ENCODE measurements at regions not wholly inside any gene's neighbourhood (a gene's known extent, or its start where the extent isn't known, plus 50 kb on each side); places are given as distances from the start of the nearest gene placed in this dataset.
"Not testable (repeated sequence)": the region's sequence is repeated elsewhere in the genome, so short reads cannot be mapped to it uniquely, and the experiment has no call there.

DNA sequence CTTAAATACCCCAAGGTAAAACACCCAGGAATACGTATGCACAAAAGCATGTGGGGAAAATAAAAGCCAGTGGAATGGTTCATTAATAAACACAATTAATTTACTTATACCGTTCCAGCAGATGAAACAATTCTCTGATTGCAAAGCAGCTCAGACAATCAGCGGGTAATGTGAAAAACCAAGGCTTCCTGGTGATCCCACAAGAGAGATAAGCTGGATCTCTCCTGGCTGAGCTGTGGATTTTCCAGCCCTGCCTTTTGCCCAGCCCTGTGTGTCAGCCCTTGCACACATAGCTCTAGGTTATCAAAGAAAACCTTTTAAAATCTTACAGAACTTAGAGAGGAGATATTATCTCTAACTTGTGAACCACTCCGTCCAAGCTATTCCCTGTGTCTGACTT lies 1010.7 kb upstream of the AUTS2 start:
- no peak for DNase-seq

DNA sequence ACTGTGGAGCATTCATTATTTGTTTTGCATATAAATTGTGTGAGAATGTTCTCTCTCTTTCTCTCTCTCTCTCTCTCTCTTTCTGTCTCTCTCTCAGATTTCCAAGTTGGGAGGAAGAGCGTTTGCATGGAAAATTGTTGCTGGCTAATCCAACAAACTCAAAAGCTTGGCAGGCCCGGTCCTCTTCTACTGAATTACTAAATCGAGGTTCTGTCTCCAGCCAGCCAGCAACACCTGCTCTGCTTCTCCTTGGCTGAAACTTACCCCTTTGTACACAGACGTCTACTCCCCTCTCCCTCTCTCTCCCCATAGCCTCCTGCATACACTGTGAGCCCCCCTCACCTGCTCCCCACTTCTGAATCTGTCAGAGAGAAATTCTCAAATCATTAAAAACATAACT lies 996.4 kb upstream of the AUTS2 start:
- no peak for DNase-seq

DNA sequence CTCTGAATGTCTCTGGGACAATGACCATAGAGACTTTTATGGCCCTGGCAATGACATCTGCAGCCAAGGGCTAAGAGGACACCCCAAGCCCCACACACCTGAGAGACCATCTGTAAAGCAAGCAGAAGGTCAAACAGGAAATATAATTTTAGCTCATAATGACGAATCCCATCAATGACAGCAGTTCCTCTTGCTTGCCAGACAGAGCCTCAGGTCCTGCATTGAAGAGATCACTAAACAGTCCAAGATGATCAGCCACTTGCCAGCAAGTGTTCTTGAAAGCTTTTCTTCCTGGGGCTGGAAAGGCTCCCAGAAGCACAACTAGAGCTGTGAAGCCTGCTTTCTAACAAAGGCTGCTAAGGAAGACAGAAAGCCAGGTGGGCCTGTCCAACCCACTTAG lies 993.7 kb upstream of the AUTS2 start:
- no peak for DNase-seq

DNA sequence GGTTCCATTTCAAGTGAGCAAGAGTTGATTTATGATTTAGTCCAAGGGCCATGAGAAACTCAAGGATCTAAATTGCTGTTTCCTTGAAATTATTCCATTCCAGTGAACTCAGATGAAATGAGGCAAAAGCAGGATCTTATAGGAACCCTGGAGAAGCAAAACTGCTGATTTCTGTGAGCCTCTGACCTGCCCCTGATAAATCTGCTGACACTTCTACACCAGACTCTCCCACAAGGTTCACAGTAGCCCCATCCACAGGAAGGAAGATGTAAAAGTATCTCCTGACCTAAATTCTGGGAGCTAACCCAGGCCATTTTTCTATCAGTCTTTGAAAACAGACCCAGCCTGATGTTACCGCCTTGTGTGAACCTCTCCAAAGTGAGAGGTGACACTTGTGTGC lies 987.6 kb upstream of the AUTS2 start:
- no peak for DNase-seq

DNA sequence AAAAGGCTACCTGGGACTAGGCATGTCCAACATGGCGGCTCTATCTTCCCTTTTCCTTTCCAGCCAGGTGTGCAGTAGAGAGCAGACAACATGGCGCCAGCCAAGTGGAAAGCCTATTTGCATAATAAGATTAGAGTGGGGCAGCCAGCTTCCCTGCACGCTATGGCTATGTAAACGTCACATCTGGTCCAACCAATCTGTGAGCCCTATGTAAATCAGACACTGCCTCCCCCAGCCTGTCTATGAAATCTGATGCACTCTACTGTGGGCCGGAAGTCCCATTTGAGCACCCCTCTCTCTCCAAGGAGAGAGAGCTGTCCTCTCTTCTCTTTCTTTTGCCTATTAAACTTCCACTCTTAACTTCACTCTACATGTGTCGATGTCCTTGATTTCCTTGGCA lies 984.9 kb upstream of the AUTS2 start:
- DNase-seq = no peak

DNA sequence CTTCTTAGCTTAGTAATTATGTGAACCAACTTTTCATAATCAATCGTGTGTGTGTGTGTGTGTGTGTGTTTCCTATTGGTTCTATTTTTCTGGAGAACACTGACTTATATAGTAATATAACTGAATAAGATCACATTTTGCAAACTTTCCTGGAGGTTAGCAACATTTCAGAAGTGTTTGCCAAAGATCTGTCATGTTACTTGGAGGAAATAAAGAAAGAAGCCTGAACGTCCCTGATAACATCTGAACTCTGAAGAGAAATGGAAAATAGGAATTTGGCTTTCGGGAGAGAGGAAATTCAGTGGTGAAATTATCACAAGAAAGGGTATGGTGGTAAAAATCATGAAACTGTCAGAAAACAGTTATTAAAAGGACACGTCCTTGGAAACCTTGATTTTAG lies 984.4 kb upstream of the AUTS2 start:
- DNase-seq = no peak

DNA sequence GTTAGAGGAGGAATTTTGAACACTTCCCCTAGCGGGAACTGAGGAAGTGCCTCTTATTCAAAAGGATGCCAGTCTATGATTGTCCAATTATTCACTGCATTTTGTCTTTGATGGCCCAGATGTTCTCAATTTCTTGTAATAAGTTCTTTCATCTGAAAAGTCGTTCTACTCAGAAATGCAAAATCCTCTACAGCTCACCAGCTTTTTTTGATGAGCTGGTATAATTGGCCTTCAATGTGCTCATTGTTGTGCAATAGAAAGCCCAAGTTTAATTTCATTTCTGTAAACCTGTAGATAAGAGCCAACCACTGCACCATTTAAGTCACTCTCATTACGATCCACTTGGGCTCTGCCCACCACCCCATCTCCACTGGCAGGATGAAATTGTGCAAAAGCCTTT lies 978.7 kb upstream of the AUTS2 start:
- DNase-seq = no peak

DNA sequence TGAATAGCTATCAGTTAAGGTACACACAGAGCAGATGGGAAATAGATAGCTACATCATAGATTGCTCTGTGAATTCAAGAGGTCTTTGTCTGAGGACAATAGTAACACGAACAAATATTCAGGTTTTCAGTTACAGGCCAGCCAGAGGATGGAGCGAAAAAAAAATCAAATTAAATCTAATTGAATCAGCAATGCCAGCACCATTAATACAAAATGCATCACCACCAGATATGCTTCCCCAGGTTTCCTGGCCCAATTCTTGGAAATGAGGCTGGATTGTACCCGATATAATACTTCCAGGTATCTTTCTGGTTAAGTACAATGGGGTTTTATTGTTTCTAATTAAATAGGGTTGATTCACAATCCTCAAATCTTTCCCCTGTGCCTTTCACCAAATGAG lies 975.8 kb upstream of the AUTS2 start:
- DNase-seq = no peak

DNA sequence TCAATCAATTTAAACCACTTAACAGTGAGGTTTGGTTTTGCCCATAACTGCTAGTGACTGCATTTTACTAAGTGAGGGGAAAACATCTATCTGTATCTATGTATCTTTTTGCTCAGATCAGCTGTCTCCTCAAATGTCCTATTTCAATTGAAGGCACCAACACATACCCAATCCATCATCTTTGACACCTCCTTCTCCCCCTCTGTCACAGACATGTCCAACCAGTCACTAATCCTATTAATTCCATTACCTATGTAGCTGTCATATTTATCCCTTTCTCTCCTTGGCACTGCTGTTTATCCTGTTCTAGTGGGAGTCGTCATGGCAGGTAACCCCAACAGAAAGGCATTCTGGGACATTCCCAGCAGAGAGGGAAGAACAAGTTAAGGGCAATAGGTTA lies 975.2 kb upstream of the AUTS2 start:
- no peak for DNase-seq

DNA sequence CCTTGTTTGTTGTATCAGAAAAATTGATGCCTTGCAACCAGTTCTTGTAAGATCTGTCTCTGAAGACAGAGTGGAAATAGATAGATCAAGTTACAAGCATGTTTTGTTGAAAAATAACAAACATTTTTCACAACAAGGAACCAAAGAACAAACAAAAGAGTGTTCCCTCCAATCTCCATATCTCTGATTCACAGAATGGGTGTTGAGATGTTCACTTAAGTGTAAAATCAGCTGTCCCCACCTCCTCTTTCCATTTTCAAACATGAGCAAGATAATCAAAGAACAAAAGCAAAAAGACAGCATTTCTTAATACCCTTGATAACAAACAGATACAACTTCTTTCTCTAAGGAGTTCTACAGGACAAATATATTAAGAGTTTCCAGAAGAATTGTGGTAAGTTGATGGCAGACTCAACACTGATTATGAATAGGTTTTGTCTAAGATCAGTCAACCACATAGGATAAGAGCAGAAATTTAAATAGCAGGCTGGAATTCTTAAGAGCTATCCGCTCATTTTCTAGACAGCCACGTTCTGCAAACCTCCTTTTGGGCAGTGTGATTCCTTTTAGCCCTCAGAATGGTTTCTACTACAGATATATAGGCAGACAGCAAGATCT lies 970.9 kb upstream of the AUTS2 start:
- DNase-seq = no peak

DNA sequence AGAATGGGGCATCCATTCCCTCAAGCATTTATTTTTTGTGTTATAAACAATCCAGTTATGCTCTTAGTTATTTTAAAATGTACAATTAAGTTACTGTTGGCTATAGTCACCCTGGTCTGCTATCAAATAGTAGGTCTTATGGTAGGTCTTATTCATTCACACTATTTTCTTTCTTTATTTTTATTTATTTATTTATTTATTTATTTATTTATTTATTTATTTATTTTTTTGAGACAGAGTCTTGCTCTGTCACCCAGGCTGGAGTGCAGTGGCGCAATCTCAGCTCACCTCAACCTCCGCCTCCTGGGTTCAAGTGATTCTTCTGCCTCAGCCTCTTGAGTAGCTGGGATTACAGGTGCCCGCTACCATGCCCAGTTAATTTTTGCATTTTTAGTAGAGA lies 967.4 kb upstream of the AUTS2 start:
- DNase-seq = not testable (repeated sequence)

DNA sequence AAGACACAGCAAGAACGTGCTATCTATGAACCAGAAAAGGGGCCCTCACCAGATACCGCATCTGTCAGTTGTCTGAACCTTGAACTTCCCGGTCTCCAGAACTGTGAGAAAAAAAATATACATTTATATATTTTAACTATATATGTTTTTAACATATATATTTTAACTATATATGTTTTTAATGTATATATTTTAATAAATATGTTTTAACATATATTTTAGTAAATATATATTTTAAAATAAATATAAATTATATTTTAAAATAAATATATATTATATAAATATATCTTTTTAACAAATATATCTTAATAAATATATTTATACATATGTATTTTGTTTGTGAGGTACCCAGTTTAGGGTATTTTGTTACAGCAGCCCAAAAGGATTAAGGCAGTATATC lies 958.2 kb upstream of the AUTS2 start:
- DNase-seq = no peak

DNA sequence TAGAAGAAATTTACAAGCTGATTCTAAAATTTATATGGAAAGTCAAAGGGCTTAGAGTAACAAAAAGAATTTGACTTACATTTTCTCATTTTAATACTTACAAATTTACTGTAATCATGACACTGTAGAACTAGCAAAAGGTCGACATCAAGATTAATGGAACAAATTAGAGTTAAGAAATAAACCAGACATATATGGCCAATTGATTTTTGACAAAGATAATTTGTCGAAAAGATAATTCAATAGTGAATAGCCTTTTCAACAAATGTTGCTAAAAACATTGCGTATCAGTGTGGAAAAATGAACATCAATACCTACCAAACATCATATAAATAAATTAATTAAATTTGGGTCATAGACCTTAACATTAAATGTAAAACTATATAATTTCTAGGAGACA lies 955.5 kb upstream of the AUTS2 start:
- no peak for DNase-seq

DNA sequence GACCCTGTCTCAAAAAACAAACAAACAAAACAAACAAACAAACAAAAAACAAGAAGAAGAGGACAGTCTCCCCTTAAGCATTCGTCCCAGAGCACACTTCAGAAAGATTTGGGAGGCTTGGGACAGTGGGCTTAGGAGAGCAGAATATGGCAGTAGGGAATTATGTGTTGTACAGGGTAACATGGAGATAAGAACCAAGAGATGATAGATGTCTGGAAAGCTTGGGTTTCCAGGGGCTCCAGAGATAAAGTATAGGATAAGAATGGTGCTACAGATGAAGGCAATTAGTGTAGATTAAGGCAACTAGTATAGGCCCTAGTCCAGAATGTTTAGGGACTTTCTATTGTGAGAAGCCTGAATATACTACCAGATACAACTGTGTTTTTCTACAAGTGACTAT lies 934.9 kb upstream of the AUTS2 start:
- DNase-seq = no peak

DNA sequence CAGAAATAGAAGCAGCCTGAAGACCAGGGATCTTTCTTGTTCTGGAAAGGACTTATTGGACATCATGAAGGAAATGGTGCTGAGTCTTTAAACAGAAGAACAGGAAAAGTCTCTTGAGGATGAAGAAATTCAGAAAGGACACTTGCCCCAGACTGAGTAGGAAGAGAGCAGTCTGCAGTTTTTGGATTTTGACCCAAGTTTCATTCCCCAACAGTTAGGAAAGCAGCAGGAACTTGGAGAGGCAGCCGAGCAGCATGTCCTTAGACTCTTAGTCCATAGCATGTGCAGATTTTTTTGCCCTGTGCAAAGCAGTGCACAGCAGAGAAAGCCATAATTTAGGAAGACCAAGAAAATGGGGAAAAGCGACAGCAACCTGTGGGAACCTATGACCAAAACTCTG lies 927.2 kb upstream of the AUTS2 start:
- DNase-seq = no peak

DNA sequence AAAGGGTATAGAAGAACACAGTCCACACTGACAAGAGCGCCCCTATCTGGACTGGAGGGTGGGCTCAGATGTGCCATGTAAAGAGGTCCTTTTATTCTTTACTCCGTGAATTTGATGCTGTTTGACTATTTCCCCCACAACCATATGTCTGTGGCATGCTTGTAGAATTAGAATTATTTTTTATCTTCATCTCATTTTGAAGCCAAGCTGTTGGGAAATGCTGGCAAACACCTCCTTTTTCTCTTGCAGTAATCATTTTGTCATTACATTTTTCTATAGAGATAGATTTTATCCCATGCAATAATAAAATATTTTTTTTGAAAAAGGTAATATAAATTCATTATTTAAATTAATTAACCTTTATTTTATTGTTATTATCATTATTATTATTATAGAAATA lies 926.6 kb upstream of the AUTS2 start:
- DNase-seq = no peak

DNA sequence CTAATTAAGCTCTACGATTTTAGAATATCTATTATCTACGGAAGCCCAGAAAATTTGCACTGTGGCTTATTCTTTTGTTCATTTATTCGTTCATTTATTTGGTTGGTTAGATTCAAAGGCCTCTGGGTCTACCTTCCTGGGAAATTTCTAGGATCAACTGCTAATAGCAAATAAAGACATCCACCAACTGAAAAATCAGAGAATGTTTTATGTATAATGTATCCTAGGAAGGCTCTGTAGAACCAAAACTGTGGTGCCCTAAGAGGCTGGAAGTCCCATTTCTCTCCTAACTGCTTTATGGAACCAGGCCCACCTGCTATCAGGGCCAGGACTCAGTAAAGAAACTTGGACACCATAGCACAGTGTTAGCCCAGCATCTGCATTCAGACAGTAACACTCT lies 923.4 kb upstream of the AUTS2 start:
- no peak for DNase-seq

DNA sequence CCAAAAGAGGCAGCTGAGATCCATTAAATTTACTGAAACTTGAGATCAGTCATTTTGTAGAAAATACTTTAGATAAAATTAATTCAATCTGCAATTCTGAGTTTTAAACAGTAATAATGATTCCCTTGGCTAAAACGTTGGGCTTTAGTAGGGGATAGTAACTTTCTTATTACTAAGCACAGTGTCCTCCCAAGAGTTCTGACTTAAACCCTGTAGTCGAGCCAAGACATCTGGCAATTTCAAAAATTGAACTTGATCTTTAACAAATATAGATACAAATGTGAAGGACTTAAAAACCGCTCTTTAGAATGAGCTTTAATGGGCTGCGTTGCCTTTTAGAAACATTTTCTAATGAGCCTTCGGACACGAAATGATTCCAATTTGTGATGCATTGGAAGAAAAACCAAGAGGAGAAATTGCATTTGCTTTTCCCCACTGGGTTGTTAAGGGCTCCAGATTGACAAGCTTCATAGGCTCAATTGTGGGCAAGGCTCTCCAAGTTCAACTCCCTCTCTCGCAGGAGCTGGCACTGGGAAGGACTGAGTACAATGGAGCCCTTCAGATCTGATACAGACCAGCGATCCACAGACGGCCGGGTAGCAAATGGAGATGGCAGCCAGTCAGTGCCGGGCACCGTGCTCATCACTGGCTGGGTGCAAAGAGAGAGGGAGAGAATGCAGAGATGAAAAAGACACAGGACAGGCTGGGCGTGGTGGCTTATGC lies 921.3 kb upstream of the AUTS2 start:
- no peak for DNase-seq

DNA sequence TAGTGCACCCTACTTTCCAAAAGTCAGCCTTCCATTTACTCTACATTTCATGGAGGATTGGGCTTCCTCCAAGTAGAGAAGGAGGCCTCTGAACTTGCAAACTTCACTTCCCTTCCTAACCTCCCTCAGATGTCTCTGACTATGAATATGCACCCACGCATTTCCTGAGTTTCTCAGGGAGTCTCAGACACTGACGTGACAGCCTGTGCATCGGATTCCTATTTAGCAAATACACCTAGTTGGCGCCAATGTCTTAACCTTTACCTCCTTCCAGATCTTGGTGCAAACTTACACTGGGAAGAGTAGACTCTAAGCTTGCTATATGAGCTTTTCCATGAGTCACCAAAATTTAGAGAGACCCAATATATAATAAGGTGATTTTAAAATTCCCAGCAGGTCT lies 920.1 kb upstream of the AUTS2 start:
- no peak for DNase-seq

DNA sequence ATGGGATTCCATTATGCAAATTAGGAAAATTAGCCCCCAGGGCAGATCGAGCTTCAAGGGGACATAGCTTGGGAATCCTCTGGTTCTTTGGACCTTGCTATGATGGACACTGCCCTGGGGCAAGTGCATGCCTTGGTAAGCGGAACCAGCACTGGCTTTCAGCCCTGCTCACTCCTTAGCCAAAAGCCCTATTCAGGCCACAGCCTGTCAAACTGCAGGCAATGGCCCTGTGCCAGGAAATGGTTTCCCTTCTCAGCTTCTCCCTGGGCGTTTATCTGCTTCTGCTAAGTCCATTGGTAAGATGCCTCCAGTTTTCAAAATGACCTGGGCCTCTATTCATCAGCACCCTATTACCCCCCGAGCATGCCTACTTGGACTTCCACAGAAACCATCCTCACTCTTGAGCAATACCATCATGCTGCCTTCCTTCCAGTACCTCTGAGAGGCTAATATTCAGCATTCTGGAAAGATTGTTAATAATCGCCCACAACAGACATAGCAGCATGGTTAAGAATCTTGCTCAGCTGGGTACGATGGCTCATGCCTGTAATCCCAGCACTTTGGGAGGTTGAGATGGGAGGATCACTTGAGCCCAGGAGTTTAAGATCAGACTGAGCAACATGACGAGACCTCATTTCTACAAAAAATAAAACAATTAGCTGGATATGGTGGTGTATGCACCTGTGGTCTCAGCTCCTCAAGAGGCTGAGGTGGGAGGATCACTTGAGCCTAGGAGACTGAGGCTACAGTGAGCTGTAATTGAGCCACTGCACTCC lies 918.6 kb upstream of the AUTS2 start:
- DNase-seq = no peak

DNA sequence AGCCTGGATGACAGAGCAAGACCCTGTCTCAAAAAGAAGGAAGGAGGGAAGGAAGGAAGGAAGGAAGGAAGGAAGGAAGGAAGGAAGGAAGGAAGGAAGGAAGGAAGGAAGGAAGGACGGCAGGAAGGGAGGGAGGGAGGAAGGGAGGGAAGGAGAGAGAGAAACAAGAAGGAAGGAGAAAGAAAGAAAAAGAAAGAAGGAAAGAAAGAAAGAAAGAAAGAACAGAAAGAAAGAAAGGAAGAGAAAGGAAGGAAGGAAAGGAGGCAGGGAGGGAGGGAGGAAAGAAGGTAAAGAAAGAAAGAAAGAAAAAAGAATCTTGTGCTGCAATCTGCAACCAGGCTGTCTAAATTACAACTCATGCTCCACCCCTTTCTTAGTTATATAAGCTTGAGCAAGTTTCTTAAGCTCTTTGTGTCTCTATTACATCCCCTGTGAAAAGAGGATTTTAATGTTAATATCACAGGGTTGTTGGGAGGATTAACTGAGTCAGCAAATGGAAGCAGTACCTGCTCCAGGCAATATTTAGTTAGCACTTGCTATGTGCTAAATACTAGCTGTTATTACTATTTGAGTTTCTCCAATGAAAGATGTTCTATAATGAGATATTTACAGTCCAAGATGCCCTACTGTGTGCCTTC lies 917.9 kb upstream of the AUTS2 start:
- no peak for DNase-seq

DNA sequence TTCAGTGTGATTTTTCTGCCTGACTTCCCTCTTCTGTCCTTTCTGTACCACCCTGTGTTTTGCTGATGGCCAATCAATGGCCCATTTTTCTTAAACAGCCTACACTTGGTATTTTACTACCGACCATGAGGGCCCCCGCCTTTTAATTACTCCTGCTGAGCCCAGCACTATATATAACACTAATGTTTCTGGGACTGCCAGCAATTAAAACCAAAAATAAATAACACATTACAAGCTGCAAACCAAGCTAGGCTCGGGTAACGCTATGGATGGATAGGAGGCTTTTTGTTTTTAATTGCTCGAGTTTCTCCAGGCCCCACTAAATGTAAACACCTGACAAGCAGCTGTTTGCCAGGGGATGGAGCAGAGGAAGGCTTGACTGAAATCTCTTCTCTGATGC lies 915.4 kb upstream of the AUTS2 start:
- no peak for DNase-seq

DNA sequence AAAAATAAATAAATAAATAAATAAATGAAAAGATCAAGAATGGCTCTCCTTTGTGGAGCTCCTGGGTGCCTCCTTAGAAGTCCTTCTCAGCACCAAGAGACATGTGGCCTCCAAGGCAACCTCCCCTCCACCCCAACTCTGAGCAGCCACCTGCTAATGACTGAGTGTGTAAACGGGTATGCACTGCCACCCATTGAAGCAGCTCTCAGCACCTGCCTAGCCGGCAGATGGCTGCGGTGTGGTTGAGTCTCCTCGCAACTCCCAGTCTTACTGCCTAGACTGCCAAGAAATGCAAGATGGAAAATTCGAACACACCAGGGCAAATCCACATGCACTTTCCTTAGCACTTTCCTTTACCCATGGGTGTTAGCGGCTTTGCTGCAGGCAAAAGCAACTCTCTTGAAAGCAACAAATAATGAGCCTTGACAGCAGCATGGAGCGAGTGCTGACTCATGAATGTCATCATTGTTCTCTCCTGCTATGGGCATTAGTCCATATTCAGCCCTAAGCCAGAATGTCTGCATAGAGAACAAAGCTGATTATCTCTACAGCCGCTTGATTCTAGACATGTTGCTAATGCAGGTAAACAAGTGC lies 913.9 kb upstream of the AUTS2 start:
- DNase-seq = no peak

DNA sequence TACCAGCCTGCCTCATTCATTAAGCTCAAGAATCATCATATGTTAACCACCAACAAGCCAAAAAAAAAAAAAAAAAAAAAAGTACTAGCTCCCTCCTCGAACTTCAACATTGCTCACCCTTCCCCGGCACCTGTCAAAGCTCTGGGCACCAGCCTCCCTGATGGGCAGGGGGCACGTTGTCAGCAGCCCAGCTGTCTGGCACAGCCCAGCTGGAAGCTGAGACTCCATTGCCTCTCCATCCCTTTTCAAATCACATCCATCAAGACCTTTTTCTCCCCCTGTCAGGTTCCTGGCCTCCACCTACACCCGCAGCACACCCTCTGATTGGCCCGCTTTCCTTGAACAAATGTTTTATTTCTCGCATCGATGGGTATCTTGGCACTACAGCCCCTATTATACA lies 913.3 kb upstream of the AUTS2 start:
- DNase-seq = no peak
